Spleen (tissue), 7 donors: ENCODE measurements at regions not wholly inside any gene's neighbourhood (a gene's known extent, or its start where the extent isn't known, plus 50 kb on each side); places are given as distances from the start of the nearest gene placed in this dataset.

ENCODE experiments used
- CTCF ChIP-seq, 11 experiments: fragments of 200-600 bp in 7 of 11; fragments of 450-650 bp in 4 of 11; sonication (generic) in 4 of 11; IDR thresholded peaks in 8 of 11; conservative IDR thresholded peaks in 3 of 11; 1 replicate in 7 of 11; 2 replicates in 4 of 11; pipeline versions ENCODE4 v1.4.0 to v1.8.0; 2016 to 2021; ENCODE audit warnings: antibody characterized with exemption in 11 of 11, inconsistent platforms in 4 of 11, mild to moderate bottlenecking in 1 of 11
- POLR2A ChIP-seq, 3 donors: fragments of 450-650 bp; IDR thresholded peaks; one replicate each; pipeline ENCODE4 v1.5.1; 2017; ENCODE audit warnings: antibody characterized with exemption in 3 of 3, mild to moderate bottlenecking in 1 of 3
- donor health status: DM: no; HTN: no; CAD: no; lungs with moderate emphysema.
- donor health status: DM: no; HTN: no; CAD: no.
- donor health status: DM: no; HTN: no; CAD: no.

DNA sequence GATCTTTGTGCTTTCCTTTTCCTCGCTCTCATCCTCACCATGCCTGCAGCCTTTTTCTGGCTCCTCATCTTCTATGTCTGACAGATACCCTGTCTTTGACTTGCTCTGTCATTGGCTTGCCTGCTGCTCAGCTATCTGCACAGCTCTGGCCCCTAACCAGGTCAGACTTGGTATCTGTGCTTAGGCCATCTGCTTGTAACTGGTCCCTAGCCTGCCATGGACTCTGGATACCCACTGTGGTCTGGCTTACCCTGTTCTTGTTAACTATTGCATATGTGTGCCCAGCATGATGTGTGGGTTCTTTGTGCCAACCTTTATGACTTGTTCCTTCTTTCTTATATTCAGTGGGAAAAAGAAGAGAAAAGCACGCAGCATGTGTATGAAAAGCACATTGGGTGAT lies 109.7 kb upstream of the ROPN1 start:
- no peak for TF ChIP-seq CTCF (IDR thresholded peaks at IDR 0.05 in 8 of 11, conservative IDR thresholded peaks at IDR 0.05 in 3 of 11)
- TF ChIP-seq POLR2A (IDR thresholded peaks at IDR 0.05), result no peak
